IMR-90 (cell line): ENCODE measurements at regions not wholly inside any gene's neighbourhood (a gene's known extent, or its start where the extent isn't known, plus 50 kb on each side); places are given as distances from the start of the nearest gene placed in this dataset.

Source experiments
- ATAC-seq: fragments of 200-7000 bp; cut with Tn5 transposase; 2 replicates; pipeline ENCODE4 v1.9.1; 2020; ENCODE audit warnings: low read depth, mild to moderate bottlenecking, moderate library complexity
- BruUV-seq: library from RNA; stranded (reverse); fragments of 400-500 nt; replicated peaks from 2 replicates; lab custom pipeline; 2021; lab: Mats Ljungman, UMichigan
- CTCF ChIA-PET: fragments of 300-600 bp; formaldehyde crosslinking; extraction: SDS; loops from one replicate; lab custom pipeline; 2021; ENCODE audit warnings: antibody characterized with exemption; lab: Yijun Ruan, JAX
- POLR2A ChIA-PET: fragments of 300-600 bp; sonication (Branson Sonifier 250); formaldehyde crosslinking; loops from one replicate; lab custom pipeline; 2022; ENCODE audit warnings: antibody characterized with exemption; ENCODE audit not compliant: unreplicated experiment; lab: Charles Lee
- DNase-seq: peaks from one replicate; pipeline ENCODE4 v3.0.0; 2013
- H2AFZ ChIP-seq: replicated peaks from 2 replicates; pipeline ENCODE3; 2013; ENCODE audit warnings: low read length, mild to moderate bottlenecking; ENCODE audit not compliant: poor library complexity
- H2AK5ac ChIP-seq: 2 replicates; pipeline ENCODE4 v1.6.1; 2013; ENCODE audit warnings: low read depth, low read length, inconsistent platforms
- H2AK9ac ChIP-seq: replicated peaks from 2 replicates; pipeline ENCODE3; 2013; ENCODE audit warnings: mild to moderate bottlenecking, low read depth, low read length, moderate library complexity; ENCODE audit not compliant: poor library complexity
- H2BK120ac ChIP-seq: 2 replicates; pipeline ENCODE4 v1.6.1; 2013; ENCODE audit warnings: low read depth, low read length, inconsistent platforms
- H2BK15ac ChIP-seq: 3 replicates; pipeline ENCODE4 v1.6.1; 2013; ENCODE audit warnings: low read depth, low read length, inconsistent platforms
- H2BK20ac ChIP-seq: 2 replicates; pipeline ENCODE4 v1.6.1; 2013; ENCODE audit warnings: low read depth, mild to moderate bottlenecking, inconsistent platforms, low read length, moderate library complexity
- H2BK5ac ChIP-seq: 2 replicates; pipeline ENCODE4 v1.6.1; 2013; ENCODE audit warnings: mild to moderate bottlenecking, low read depth, low read length, inconsistent platforms; ENCODE audit not compliant: poor library complexity, severe bottlenecking
- H3K14ac ChIP-seq: replicated peaks from 2 replicates; pipeline ENCODE4 v1.6.1; 2013; ENCODE audit warnings: low read depth, low read length, inconsistent platforms
- H3K18ac ChIP-seq: 2 replicates; pipeline ENCODE4 v1.6.1; 2013; ENCODE audit warnings: low read depth, low read length, control low read depth
- H3K23ac ChIP-seq: 2 replicates; pipeline ENCODE4 v1.6.1; 2013; ENCODE audit warnings: low read depth, low read length, inconsistent platforms
- H3K27ac ChIP-seq: 2 replicates; pipeline ENCODE4 v1.5.1; 2013; ENCODE audit warnings: mild to moderate bottlenecking, control low read depth, low read length; ENCODE audit not compliant: insufficient read depth
- H3K27me3 ChIP-seq: 2 replicates; pipeline ENCODE4 v1.6.1; 2013; ENCODE audit warnings: low read length; ENCODE audit not compliant: control insufficient read depth, insufficient read depth
- H3K36me3 ChIP-seq: 2 replicates; pipeline ENCODE4 v1.6.1; 2013; ENCODE audit warnings: low read length, mixed read lengths; ENCODE audit not compliant: control insufficient read depth, insufficient read depth
- H3K4ac ChIP-seq: 2 replicates; pipeline ENCODE4 v1.6.1; 2013; ENCODE audit warnings: low read depth, low read length, inconsistent platforms
- H3K4me1 ChIP-seq: 2 replicates; pipeline ENCODE4 v1.6.1; 2013; ENCODE audit warnings: low read length, mixed read lengths; ENCODE audit not compliant: control insufficient read depth, insufficient read depth
- H3K4me2 ChIP-seq: 2 replicates; pipeline ENCODE4 v1.6.1; 2013; ENCODE audit warnings: low read depth, mild to moderate bottlenecking, control low read depth, low read length, moderate library complexity
- H3K4me3 ChIP-seq: 2 replicates; pipeline ENCODE4 v1.5.1; 2013; ENCODE audit warnings: low read depth, mild to moderate bottlenecking, control low read depth, low read length, moderate library complexity; ENCODE audit not compliant: insufficient read depth
- H3K56ac ChIP-seq: 2 replicates; pipeline ENCODE4 v1.6.1; 2013; ENCODE audit warnings: low read length, inconsistent platforms; ENCODE audit not compliant: insufficient read depth; ENCODE audit errors: extremely low read depth
- H3K79me1 ChIP-seq, 2 experiments: 2 replicates each; pipeline ENCODE4 v1.6.1; 2013; ENCODE audit warnings: low read length in 2 of 2, inconsistent platforms in 1 of 2, low read depth in 1 of 2
- H3K9ac ChIP-seq: 2 replicates; pipeline ENCODE4 v1.6.1; 2013; ENCODE audit warnings: low read depth, low read length, control low read depth
- H3K9me1 ChIP-seq: 2 replicates; pipeline ENCODE4 v1.6.1; 2013; ENCODE audit warnings: low read length, inconsistent platforms; ENCODE audit not compliant: insufficient read depth
- H3K9me3 ChIP-seq: 2 replicates; pipeline ENCODE4 v1.6.1; 2013; ENCODE audit warnings: low read length; ENCODE audit not compliant: control insufficient read depth, insufficient read depth
- H4K20me1 ChIP-seq: 2 replicates; pipeline ENCODE4 v1.6.1; 2013; ENCODE audit warnings: low read length, inconsistent platforms; ENCODE audit not compliant: insufficient read depth
- H4K5ac ChIP-seq: 2 replicates; pipeline ENCODE4 v1.6.1; 2013; ENCODE audit warnings: mild to moderate bottlenecking, low read depth, low read length, control low read depth
- H4K8ac ChIP-seq, 2 experiments: 2 replicates each; pipeline ENCODE4 v1.6.1; 2013; ENCODE audit warnings: low read depth in 2 of 2, low read length in 2 of 2, control low read depth in 1 of 2, inconsistent platforms in 1 of 2
- H4K91ac ChIP-seq: 2 replicates; pipeline ENCODE4 v1.6.1; 2013; ENCODE audit warnings: low read depth, low read length, inconsistent platforms; ENCODE audit not compliant: insufficient read depth
- CEBPB ChIP-seq: IDR thresholded peaks from 2 replicates; pipeline ENCODE4 v1.6.1; 2012; ENCODE audit warnings: low read depth, low read length, improper control_type of control experiment
- CHD1 ChIP-seq: IDR thresholded peaks from 2 replicates; pipeline ENCODE4 v1.6.1; 2012; ENCODE audit warnings: low read depth, low read length, improper control_type of control experiment
- ELK1 ChIP-seq: fragments of 150-350 bp; IDR thresholded peaks from 2 replicates; pipeline ENCODE4 v1.6.1; 2016; ENCODE audit warnings: low read depth, mild to moderate bottlenecking, low read length, moderate library complexity, borderline replicate concordance
- FOS ChIP-seq: fragments of 150-350 bp; IDR thresholded peaks from 2 replicates; pipeline ENCODE4 v1.6.1; 2016; ENCODE audit warnings: low read depth, low read length
- MAFK ChIP-seq: IDR thresholded peaks from 2 replicates; pipeline ENCODE4 v1.6.1; 2012; ENCODE audit warnings: low read depth, low read length, improper control_type of control experiment
- MAZ ChIP-seq: IDR thresholded peaks from 2 replicates; pipeline ENCODE4 v1.6.1; 2012; ENCODE audit warnings: low read depth, mild to moderate bottlenecking, low read length, improper control_type of control experiment, moderate library complexity, borderline replicate concordance
- NFE2L2 ChIP-seq: fragments of 150-350 bp; IDR thresholded peaks from 2 replicates; pipeline ENCODE4 v1.6.1; 2016; ENCODE audit warnings: low read depth, mild to moderate bottlenecking, low read length
- RAD21 ChIP-seq: IDR thresholded peaks from 2 replicates; pipeline ENCODE4 v1.6.1; 2012; ENCODE audit warnings: low read length, improper control_type of control experiment
- RCOR1 ChIP-seq: IDR thresholded peaks from 2 replicates; pipeline ENCODE4 v1.6.1; 2012; ENCODE audit warnings: mild to moderate bottlenecking, low read length, improper control_type of control experiment; ENCODE audit not compliant: insufficient replicate concordance
- RFX5 ChIP-seq: IDR thresholded peaks from 2 replicates; pipeline ENCODE4 v1.8.0; 2012; ENCODE audit warnings: low read depth, mild to moderate bottlenecking, low read length, moderate library complexity
- SMC3 ChIP-seq: fragments of 150-350 bp; IDR thresholded peaks from 2 replicates; pipeline ENCODE4 v1.6.1; 2016; ENCODE audit warnings: low read depth, mild to moderate bottlenecking, antibody characterized with exemption, low read length, moderate library complexity
- USF2 ChIP-seq: fragments of 150-350 bp; IDR thresholded peaks from 2 replicates; pipeline ENCODE4 v1.6.1; 2017; ENCODE audit warnings: mild to moderate bottlenecking, antibody characterized with exemption, low read length, low read depth
- dilution Hi-C: fragments of 300-500 bp; cut with HindIII; formaldehyde crosslinking; loops from one replicate; pipeline ENCODE4 v1.14.3; 2018; ENCODE audit warnings: low sequenced_read_pairs; ENCODE audit not compliant: unreplicated experiment
- in situ Hi-C: fragments of 300-500 bp; cut with MboI; formaldehyde crosslinking; loops from 3 replicates; pipeline ENCODE4 v1.14.3; 2019; ENCODE audit warnings: low sequenced_read_pairs, inconsistent platforms, mixed read lengths
- intact Hi-C: fragments of 100-400 bp; cut with micrococcal nuclease; formaldehyde crosslinking; loops from 2 replicates; pipeline ENCODE4 v1.10.0; 2022
- TF ChIP-seq, protein P1 (sequence below): conservative IDR thresholded peaks from 2 replicates; pipeline ENCODE4 v1.5.1; 2012; ENCODE audit warnings: mild to moderate bottlenecking, low read depth, low read length, improper control_type of control experiment

DNA sequence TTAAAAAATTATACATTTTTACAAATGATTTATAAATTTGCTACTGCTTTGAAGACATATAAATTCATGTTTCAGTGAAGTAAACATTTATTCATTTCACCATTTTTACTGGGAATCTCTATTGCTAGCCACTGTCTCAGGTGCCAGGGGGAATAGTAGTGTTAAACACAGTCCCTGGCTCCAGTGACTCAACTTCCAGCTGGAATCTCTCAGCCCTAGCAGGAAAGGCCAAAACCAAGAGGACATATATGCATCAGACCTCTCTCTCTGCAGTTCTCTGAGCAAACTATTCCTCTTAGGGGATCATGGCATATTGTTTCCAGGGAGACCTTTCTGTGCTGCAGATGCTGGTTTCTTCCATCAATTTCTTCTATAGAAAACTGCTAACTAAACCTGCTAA is 1009.0 kb upstream of the LCORL start:
- H2AK9ac ChIP-seq, result no peak overlapping the region
- H3K4me1 ChIP-seq, result no peaks in the 10 kb centered on the region
- H3K27me3 ChIP-seq, result no peaks in the 10 kb centered on the region
- CTCF ChIA-PET, result no interaction called here
- H4K5ac ChIP-seq, result no peak overlapping the region
- H3K4me3 ChIP-seq, result no peak overlapping the region
- no peak overlapping the region for H3K18ac ChIP-seq
- no peak overlapping the region for H2BK120ac ChIP-seq
- no peak overlapping the region for H2BK5ac ChIP-seq
- H2AK5ac ChIP-seq, result no peak overlapping the region
- no peak overlapping the region for H4K91ac ChIP-seq
- in situ Hi-C loops, result no loop called here
- intact Hi-C loops, result no loop called here
- H3K9me3 ChIP-seq, result no peaks in the 10 kb centered on the region
- H3K36me3 ChIP-seq, result no peaks in the 10 kb centered on the region
- H4K20me1 ChIP-seq, result no peaks in the 10 kb centered on the region
- no peak overlapping the region for H2BK15ac ChIP-seq
- ATAC-seq (peak; percentile 56), DNase-seq (no peak)
- dilution Hi-C loops, result no loop called here
- H3K9ac ChIP-seq, result no peak overlapping the region
- POLR2A ChIA-PET, result no interaction called here
- H3K56ac ChIP-seq, result no peak overlapping the region
- no peaks in the 10 kb centered on the region for H3K9me1 ChIP-seq
- no TSS peak for BruUV-seq
- H4K8ac ChIP-seq, result no peak overlapping the region
- no peak overlapping the region for H3K4ac ChIP-seq
- H3K14ac ChIP-seq, result no peak overlapping the region
- no peaks in the 10 kb centered on the region for H3K79me1 ChIP-seq
- no peak overlapping the region for H2AFZ ChIP-seq
- H3K4me2 ChIP-seq, result no peak overlapping the region
- no peak overlapping the region for H3K23ac ChIP-seq
- H3K27ac ChIP-seq, result no peak overlapping the region
- H2BK20ac ChIP-seq, result no peak overlapping the region
- TF ChIP-seq RAD21 (no peak), FOS (no peak), RCOR1 (no peak), CHD1 (no peak), MAFK (no peak), NFE2L2 (no peak), USF2 (no peak), ELK1 (no peak), CEBPB (no peak), SMC3 (no peak), RFX5 (no peak), MAZ (no peak)
- TF ChIP-seq, protein P1, sequence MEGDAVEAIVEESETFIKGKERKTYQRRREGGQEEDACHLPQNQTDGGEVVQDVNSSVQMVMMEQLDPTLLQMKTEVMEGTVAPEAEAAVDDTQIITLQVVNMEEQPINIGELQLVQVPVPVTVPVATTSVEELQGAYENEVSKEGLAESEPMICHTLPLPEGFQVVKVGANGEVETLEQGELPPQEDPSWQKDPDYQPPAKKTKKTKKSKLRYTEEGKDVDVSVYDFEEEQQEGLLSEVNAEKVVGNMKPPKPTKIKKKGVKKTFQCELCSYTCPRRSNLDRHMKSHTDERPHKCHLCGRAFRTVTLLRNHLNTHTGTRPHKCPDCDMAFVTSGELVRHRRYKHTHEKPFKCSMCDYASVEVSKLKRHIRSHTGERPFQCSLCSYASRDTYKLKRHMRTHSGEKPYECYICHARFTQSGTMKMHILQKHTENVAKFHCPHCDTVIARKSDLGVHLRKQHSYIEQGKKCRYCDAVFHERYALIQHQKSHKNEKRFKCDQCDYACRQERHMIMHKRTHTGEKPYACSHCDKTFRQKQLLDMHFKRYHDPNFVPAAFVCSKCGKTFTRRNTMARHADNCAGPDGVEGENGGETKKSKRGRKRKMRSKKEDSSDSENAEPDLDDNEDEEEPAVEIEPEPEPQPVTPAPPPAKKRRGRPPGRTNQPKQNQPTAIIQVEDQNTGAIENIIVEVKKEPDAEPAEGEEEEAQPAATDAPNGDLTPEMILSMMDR, result no peak
